ENCODE measurements at regions not wholly inside any gene's neighbourhood (a gene's known extent, or its start where the extent isn't known, plus 50 kb on each side); places are given as distances from the start of the nearest gene placed in this dataset.

DNA sequence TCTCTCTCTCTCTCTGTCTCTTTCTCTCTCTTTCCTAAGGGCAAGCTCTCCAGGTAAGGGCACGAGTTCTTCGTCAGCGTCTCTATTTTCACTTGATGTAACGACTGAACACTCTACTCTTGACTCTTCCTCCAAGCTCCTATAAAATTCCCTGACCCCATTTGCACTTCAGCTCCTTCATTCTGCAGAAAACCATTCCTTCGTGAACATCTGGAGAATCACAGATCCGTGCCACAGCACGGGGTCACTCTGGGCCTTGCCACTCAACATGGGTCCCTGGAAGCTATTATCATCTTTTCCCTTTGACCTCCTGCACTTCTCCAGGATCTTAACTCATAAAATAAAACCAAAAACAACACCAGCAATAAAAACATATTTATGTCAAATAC, 112.0 kb upstream of the LNX1 start:
- no peak for TF ChIP-seq REST (IDR thresholded peaks at IDR 0.05; ENCODE audit: insufficient read depth in 1 of 2, low read depth in 2 of 2, low read length in 1 of 2)
- TF ChIP-seq, protein P1, sequence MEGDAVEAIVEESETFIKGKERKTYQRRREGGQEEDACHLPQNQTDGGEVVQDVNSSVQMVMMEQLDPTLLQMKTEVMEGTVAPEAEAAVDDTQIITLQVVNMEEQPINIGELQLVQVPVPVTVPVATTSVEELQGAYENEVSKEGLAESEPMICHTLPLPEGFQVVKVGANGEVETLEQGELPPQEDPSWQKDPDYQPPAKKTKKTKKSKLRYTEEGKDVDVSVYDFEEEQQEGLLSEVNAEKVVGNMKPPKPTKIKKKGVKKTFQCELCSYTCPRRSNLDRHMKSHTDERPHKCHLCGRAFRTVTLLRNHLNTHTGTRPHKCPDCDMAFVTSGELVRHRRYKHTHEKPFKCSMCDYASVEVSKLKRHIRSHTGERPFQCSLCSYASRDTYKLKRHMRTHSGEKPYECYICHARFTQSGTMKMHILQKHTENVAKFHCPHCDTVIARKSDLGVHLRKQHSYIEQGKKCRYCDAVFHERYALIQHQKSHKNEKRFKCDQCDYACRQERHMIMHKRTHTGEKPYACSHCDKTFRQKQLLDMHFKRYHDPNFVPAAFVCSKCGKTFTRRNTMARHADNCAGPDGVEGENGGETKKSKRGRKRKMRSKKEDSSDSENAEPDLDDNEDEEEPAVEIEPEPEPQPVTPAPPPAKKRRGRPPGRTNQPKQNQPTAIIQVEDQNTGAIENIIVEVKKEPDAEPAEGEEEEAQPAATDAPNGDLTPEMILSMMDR (IDR thresholded peaks at IDR 0.05): no peak
- TF ChIP-seq POLR2AphosphoS5 (IDR thresholded peaks at IDR 0.05; ENCODE audit: low read depth, low read length): no peak
- no peak for TF ChIP-seq TCF7L2 (IDR thresholded peaks at IDR 0.05; ENCODE audit: low read depth, low read length)
- no peak for TF ChIP-seq SIN3A (IDR thresholded peaks at IDR 0.05; ENCODE audit: borderline replicate concordance, insufficient read depth, low read depth, low read length)

Measured in Panc1 (cell line).